NB4 (cell line): ENCODE measurements at regions not wholly inside any gene's neighbourhood (a gene's known extent, or its start where the extent isn't known, plus 50 kb on each side); places are given as distances from the start of the nearest gene placed in this dataset.

ENCODE experiments used
- CTCF ChIP-seq: IDR thresholded peaks from one replicate; pipeline ENCODE4 v1.5.1; 2012; ENCODE audit warnings: low read depth, low read length
- MAX ChIP-seq: IDR thresholded peaks from 2 replicates; pipeline ENCODE4 v1.6.1; 2011; ENCODE audit warnings: low read depth, low read length
- POLR2A ChIP-seq: IDR thresholded peaks from 2 replicates; pipeline ENCODE4 v1.6.1; 2011; ENCODE audit warnings: mild to moderate bottlenecking; ENCODE audit not compliant: insufficient read length; ENCODE audit errors: extremely low read depth

DNA sequence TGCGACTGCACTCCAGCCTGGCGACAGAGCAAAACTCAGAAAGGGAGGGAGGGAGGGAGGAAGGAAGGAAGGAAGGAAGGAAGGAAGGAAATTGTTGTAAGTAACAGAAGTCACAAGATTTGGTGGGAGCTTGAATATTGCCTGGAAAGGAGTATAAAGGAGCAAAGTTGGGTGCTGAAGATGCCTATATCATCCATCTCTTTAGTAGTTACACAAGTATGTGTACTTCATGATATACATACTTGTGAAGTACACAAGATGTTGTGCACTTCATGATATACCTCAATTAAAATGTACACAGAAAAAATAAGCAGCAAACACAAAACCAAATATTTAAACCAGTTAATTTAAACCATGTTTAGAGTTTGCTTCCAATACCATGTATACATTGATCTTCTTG, 1223.8 kb downstream of the SORCS3 start:
- TF ChIP-seq CTCF (no peak), POLR2A (no peak), MAX (no peak)
